ENCODE measurements at regions not wholly inside any gene's neighbourhood (a gene's known extent, or its start where the extent isn't known, plus 50 kb on each side); places are given as distances from the start of the nearest gene placed in this dataset.

DNA sequence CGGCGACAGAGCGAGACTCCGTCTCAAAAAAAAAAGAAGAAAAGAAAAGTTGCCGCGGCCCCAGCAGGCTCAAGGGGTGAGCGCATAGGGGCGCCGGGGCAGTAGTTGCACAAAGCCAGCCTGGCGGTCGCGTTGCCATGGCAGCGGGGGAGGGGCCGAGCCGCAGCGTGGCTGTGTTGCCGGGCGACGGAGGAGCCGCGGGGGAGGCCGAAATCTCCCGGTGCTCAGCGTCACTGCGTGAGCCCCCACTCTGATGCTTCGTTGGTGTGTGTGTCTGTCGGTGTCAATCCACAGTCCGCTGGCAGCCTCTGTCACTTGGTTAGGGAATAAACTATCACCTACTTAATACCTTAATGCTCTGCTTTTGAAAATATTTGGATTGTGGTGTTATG lies 82.9 kb upstream of the C1QTNF9B start:
- in situ Hi-C loops (cut with HindIII; ENCODE audit: low sequenced_read_pairs) = no loop called here

GRCh38 chr13:23983671-23984070 lies 86.4 kb upstream of the C1QTNF9B start:
- in situ Hi-C loops (cut with HindIII; ENCODE audit: low sequenced_read_pairs) = no loop called here

DNA sequence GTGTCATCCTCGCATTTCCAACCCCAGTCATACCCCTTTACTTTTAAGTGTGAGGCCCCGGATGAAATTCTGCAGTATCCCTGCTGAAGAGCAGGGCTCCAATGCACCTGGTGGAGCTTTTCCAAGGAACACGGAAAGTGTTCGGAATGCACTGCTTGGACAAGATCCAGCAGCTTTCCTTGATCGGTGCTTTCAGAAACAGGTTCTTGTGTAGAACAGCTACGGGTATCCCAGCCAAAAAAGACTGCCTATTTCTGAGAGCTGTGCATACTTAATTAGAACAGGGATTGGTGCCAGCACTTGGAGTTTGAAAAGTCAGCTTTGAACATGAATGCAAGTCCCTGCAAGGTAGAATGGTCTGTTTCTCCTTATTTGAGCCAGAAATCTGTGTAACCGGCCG lies 87.2 kb upstream of the C1QTNF9B start:
- in situ Hi-C loops (cut with HindIII; ENCODE audit: low sequenced_read_pairs) = no loop called here

- in situ Hi-C loops (cut with HindIII; ENCODE audit: low sequenced_read_pairs) = no loop called here
Observed at GRCh38 chr13:23985060-23985459, 87.8 kb upstream of the C1QTNF9B start.

GRCh38 chr13:23985839-23986238 lies 88.5 kb upstream of the C1QTNF9B start:
- in situ Hi-C loops (cut with HindIII; ENCODE audit: low sequenced_read_pairs) = no loop called here

GRCh38 chr13:23986619-23987018 lies 89.3 kb upstream of the C1QTNF9B start:
- in situ Hi-C loops (cut with HindIII; ENCODE audit: low sequenced_read_pairs) = no loop called here

- in situ Hi-C loops (cut with HindIII; ENCODE audit: low sequenced_read_pairs) = no loop called here
Observed at GRCh38 chr13:23987331-23987894, 90.1 kb upstream of the C1QTNF9B start.

DNA sequence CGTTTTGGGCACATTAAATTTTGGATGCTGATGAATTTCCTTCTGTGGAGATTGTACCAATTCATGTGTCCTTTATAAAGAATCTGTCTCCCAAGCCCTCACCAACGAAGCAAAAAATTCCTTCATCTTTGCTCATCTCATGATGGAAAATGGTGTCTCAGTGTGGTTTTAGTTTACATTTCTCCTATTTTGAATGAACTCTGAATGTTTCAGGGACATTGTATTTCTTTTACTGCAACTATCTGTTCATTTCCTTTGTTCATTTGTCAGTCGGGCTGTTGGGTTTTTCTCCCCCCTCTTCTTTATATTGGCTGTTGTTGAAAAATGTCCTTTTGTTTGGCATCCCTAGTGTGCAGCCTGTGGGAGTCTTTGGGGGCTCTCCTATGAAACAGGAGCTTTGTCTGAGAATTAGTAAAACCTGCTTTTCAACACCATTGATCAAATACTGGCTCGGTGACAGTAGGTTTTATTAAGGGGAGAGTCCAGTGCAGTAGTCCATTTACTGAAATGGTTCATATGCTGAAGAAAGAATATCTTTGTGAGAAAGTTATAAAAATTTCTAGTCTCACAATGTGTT lies 91.3 kb upstream of the C1QTNF9B start:
- in situ Hi-C loops (cut with HindIII; ENCODE audit: low sequenced_read_pairs) = no loop called here

GRCh38 chr13:23990455-23990854 lies 93.2 kb upstream of the C1QTNF9B start:
- in situ Hi-C loops (cut with HindIII; ENCODE audit: low sequenced_read_pairs) = no loop called here

GRCh38 chr13:23991119-23991518 lies 93.8 kb upstream of the C1QTNF9B start:
- in situ Hi-C loops (cut with HindIII; ENCODE audit: low sequenced_read_pairs) = no loop called here

DNA sequence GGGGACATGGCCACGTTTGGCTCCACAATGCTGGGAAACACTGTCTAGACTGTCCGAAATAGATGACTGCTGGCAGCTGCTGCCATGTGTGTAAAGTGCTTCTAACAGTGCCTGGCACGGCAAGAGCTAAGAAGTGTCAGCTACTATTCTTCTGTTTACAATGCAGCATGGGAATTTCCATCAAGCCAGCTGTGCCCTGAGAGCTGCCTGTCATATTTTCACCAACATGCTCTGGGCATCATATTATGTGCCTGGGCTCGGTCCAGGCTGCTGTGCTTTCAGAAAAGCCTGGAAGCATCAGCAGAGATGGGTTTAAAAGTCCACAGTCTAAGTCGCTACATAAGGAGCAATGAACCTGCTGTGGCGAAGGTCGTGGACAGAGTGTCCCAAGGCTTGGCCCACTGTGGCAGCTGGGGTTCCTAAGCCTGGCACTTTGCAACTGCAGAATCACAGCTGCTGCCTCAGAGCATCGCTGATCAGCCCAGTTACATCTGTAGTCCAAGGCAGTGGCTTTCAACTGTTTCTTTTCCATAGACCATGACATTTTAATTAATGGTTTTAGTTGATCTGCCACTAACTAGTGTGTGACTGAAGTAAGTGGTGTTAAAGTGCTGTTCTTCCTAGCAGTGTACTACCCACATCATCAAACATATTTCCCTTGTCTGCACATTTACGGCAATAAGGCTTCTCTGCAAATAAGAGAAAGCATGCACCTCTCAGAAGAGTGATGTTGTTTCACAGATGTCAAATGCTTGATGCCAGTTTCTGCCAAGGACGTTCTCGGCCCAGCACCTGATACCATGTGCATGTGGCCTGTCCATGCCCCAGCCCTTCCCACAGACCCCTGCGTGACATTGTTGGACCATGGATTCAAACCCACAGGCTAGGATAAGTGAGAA lies 95.7 kb upstream of the C1QTNF9B start:
- in situ Hi-C loops (cut with HindIII; ENCODE audit: low sequenced_read_pairs) = no loop called here

- in situ Hi-C loops (cut with HindIII; ENCODE audit: low sequenced_read_pairs) = no loop called here
Observed at GRCh38 chr13:23993680-23993985, 96.3 kb upstream of the C1QTNF9B start.

- in situ Hi-C loops (cut with HindIII; ENCODE audit: low sequenced_read_pairs) = no loop called here
Observed at GRCh38 chr13:23995283-23996073, 98.2 kb upstream of the C1QTNF9B start.

DNA sequence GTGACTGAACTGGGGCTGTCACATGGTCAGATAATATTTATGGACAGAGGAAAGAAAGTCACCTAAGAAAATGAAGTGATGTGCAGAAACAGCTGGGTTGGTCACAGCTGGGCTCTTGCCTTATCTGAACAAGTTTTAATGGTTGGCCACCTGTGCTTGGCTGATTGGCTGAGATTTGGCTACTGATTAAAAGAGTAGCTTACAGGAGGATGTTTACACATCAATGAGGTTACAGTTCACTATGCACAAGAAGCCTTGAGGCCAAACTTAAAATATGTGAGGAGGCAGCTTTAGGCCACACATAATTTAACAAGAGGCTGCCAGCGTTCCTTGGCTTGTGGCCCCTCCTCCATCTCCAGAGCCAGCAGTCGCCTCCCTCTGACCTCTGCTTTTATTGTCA lies 99.2 kb upstream of the C1QTNF9B start:
- in situ Hi-C loops (cut with HindIII; ENCODE audit: low sequenced_read_pairs) = no loop called here

DNA sequence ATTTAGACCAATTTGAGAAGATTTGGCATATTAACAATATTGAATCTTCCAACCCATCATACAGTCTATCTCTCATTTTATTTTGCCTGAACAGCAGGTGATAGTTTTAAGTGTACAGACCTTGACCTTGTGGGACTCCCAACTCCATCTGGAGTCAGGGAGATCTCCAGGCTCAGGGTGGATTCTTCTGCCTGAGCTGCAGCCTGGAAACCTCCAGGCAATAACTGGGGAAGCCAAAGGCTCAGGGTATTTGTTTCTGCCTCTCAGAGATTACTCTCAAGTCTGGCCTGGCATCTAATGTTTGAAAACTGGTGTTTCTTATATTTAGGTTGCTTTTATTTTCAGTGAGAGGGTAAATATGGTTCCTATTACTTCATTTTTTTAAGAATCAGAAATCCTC lies 102.1 kb upstream of the C1QTNF9B start:
- in situ Hi-C loops (cut with HindIII; ENCODE audit: low sequenced_read_pairs) = no loop called here

DNA sequence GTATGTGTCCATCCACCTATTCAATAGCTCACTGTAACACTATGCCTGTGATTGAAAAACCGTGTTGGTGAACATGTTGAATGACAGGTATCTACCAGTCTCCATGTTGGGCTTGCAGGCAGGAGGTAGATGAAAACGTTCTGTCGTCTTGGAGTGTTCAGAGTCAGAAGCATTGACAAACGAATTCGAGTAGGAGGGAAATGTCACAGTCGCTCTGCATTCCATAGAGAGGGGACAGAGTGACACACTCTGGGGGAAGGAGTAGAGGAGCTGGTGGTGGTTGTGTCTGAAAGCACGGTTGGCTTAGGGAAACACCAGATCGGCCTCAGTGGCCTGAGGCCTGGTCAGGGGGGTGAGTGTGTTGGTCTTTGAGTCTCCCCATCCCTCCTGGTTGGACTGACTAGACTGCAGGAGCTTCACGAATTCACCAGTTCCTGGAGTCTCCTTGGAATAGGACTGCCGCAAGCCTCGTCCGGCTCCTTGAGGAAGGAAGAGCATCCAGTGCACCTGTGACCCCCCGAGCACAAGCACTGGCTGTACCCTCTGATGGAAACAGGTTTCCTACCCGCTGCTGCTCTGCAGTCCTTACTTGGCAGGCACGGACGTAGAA lies 105.0 kb upstream of the C1QTNF9B start:
- in situ Hi-C loops (cut with HindIII; ENCODE audit: low sequenced_read_pairs) = no loop called here

- in situ Hi-C loops (cut with HindIII; ENCODE audit: low sequenced_read_pairs) = no loop called here
Observed at GRCh38 chr13:24004142-24004899, 107.0 kb upstream of the C1QTNF9B start.

DNA sequence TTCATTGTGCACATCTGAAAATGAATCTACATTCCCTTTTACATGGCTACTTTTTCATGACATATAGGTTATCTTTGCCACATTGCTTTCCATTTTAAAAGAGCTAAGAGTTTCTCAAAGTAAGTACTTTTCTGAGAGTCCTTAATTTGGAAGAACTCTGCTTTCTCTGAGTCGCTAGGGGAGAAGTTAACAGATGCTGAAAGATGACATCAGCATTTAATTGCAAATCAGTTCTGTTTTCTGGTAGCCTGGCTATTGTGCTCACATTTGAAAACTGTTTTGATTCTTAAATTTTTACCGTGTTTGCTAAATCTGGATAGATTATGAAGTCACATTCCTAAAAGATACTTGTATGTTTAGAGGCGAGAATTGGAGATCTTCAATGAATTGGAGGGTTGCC lies 107.7 kb upstream of the C1QTNF9B start:
- in situ Hi-C loops (cut with HindIII; ENCODE audit: low sequenced_read_pairs) = no loop called here

DNA sequence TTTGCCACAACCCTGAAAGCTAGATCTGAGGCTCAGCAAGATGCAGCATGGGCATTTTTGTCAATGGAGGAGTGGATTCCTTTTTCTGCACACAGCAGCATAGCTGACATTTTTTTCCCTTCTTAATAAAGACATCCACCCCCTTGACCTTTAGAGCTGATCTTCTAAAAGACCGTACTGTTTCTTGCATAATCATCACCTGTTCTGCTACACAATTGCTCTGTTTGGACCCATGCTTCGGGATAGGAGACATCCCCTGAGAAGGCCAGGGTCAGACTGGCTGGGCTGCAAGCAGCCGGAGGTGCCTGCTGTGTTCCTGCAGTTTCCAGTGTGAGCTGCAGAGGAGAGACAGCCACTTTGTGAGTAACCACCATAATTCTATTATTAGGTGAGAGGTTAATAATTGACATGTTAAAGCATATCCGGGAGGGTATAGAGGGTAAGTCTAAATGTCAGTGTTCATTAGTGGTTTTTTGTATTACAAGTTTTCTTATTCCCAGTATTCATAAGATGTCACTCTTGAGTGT lies 108.5 kb upstream of the C1QTNF9B start:
- in situ Hi-C loops (cut with HindIII; ENCODE audit: low sequenced_read_pairs) = no loop called here

Data from endothelial cell of hepatic sinusoid (primary cell).